CD4-positive, alpha-beta T cell treated with Interferon alpha-2 for 1 hour (primary cell): ENCODE measurements at regions not wholly inside any gene's neighbourhood (a gene's known extent, or its start where the extent isn't known, plus 50 kb on each side); places are given as distances from the start of the nearest gene placed in this dataset.

Source experiments
- DNase-seq, 2 donors: peaks; one replicate each; pipeline ENCODE4 v3.0.0-alpha.2; 2020 to 2022

- DNase-seq = no peak
Measured at GRCh38 chr4:106766519-106766918, 269.6 kb downstream of the DKK2 start.

DNA sequence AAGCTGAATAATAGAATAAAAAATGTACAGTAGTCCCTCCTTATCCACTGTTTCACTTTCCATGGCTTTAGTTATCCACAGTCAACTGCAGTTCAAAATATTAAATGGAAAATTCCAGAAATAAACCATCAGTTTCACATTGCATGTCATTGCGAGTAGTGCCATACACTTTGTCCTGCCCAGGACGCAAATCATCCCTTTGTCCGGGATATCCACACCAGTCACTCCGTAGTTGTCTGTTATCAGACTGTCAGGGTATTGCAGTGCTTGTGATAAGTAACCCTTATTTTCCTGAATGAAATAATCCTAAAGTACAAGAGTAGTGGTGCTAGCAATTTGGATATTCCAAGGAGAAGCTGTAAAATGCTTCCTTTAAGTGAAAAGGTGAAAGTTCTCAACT, 271.3 kb downstream of the DKK2 start:
- no peak for DNase-seq

- DNase-seq = no peak
Measured at GRCh38 chr4:106762666-106763443, 273.3 kb downstream of the DKK2 start.

DNA sequence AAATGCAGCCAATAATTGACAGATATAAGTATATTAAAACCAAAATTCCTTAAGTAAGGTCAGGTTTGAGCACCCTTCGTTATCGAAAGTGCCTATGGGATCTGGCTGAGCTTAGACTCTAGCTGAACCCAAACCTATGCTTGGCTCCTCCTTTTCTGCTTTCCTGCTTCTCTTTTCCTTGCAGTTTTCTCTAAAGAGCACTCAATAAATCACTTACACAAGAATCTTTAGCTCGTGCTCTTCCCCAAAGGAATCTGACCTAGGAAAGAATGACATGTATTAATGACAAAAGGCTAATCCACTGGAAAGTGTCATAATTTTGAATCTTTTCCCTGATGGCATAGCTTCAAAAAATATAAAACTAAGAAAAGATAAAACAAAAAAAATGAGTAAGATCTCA, 282.7 kb downstream of the DKK2 start:
- no peak for DNase-seq

GRCh38 chr4:106746451-106746850, 289.7 kb downstream of the DKK2 start:
- DNase-seq = no peak

GRCh38 chr4:106738121-106738520, 298.0 kb downstream of the DKK2 start:
- DNase-seq = no peak

GRCh38 chr4:106718548-106718947, 317.6 kb downstream of the DKK2 start:
- no peak for DNase-seq

- DNase-seq = no peak
Measured at GRCh38 chr4:106717091-106717490, 319.0 kb downstream of the DKK2 start.

DNA sequence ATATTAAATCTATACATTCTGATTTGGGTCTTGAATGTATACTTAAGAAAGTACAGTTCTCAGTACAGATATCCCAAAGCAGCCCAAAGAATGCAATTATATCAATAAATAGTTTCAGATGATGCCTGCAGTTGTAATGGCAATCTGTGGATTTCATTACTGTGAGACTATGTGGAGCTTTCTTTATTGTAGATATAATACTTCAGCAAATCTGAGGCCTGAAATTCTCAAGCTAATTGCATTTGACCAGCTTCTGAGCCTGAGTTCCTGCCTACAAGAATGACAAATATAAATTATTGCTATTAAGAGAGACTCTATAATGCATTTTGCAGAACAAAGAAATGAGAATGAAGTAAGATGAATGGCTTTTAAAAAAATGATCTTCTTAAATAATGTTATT, 320.3 kb downstream of the DKK2 start:
- DNase-seq = no peak

- no peak for DNase-seq
Measured at GRCh38 chr4:106708464-106708816, 327.7 kb downstream of the DKK2 start.

DNA sequence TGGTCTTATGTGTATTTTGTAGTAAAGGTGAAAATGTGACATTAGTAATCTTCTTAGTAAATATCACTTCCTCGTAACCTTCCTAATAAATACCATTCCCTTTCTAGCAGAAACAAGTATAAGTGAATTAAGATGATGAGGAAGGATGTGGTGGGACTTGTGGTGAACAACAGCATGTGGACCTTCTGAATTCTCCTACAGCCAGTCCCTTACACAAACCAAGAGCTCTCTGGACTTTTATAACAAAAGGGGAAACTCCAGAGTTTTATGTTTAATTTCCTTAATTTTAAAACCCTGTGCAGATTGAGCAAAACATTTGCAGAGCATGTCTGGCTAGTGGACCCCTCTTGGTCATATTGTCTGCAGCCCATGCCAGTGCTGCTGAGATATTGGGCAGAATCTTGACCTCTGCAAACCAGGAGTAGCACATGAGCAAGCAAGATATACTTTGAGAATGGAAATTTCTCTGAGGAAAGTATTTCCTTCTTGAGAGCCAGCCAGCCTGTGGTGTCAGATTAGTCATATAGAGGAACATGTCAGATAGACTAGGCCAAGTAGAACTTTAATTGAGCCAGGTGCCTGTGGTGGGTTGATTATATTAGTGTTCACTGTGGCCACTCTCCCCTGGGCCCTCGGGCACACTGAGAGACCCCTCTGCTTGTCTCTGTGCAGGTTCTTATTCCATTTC, 328.2 kb downstream of the DKK2 start:
- DNase-seq = no peak

GRCh38 chr4:106704253-106704870, 331.8 kb downstream of the DKK2 start:
- DNase-seq = no peak

DNA sequence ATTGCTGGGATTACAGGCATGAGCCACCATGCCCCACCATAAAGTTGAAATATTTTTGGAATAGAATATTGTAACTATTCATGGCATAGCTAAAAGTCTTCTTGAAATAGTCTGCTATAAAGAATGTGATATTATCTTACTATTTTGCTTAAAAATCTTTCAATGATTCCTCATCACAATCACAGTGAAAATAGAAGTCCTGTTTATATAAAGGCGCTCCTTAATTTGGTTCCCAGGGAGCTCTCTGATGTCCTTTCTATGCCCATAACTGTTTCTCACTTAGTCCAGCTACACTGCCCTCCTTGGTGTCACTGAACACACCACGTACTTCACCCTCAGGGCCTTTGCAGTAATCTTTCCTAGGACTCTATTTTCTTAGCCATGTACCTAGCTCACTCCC, 331.7 kb upstream of the GIMD1 start:
- DNase-seq = no peak

DNA sequence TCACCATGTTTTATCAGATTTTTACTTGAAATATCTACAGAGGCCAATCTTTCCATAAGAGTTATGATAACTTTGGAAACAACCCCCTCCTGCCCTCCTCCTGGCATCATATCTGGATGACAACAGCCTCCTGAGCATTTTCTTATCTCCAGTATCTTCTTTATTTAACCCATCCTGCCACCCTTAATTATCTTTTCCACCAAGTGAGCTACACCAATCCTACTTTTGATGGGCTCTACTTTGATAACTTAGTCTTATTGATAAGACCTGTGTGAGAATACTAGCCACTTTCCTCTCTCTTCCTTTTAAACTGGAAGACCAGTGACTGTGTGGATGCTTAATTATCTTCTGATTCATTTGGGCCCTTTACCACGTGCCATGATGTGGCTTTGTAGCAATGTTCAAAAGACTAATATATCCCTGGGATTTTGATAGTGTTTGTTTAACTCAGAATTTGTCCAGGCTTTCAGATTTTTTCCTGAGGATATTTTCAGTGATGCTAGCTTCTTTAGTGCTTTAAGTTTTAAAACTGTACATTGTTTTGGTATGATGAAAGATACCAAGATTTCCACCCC, 330.1 kb upstream of the GIMD1 start:
- no peak for DNase-seq

- DNase-seq = no peak
Measured at GRCh38 chr4:106695501-106696262, 327.1 kb upstream of the GIMD1 start.

- DNase-seq = no peak
Measured at GRCh38 chr4:106694232-106694631, 325.7 kb upstream of the GIMD1 start.

GRCh38 chr4:106691749-106692148, 323.2 kb upstream of the GIMD1 start:
- no peak for DNase-seq

GRCh38 chr4:106690487-106690886, 321.9 kb upstream of the GIMD1 start:
- DNase-seq = no peak

DNA sequence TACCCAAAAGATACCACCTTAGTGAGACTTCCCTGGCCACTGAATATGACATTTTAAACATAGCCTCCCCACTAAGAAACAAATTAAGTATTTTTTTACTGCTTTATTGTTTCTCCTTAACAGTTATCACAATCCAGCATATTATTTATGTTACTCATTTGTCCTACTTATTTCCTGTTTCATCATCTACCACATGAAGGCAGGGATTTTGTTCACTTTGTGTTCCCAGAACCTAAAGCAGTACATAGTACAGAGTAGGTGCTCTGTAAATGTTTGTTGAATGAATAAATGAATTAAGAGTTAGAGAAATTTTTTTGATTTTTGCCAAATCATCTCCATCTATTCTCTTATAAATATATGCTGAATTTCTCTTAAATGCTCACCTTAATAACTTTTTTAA, 318.4 kb upstream of the GIMD1 start:
- no peak for DNase-seq

GRCh38 chr4:106681381-106681921, 312.9 kb upstream of the GIMD1 start:
- no peak for DNase-seq

DNA sequence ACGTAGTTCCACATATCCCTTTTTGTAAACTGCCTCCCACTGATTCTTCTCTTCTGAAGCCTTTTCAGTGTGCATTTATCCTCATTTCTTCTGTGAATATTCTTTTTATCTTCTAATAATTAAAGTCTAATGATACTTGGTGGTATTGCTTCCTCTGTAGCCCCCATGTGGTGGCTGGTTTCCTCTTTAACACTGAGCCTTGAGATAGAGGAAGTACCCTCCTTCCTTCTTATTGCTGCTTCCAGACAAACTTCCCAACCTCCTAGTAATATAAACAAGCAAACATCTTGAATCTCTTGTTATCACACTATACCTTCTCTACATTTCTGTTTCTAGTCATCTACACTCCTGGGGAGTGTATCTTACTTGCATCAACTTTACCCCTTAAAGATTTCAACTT, 310.5 kb upstream of the GIMD1 start:
- DNase-seq = no peak

GRCh38 chr4:106677213-106677612, 308.6 kb upstream of the GIMD1 start:
- no peak for DNase-seq
